RCC 7860 (cell line): ENCODE measurements at regions not wholly inside any gene's neighbourhood (a gene's known extent, or its start where the extent isn't known, plus 50 kb on each side); places are given as distances from the start of the nearest gene placed in this dataset.
"Not testable (repeated sequence)": the region's sequence is repeated elsewhere in the genome, so short reads cannot be mapped to it uniquely, and the experiment has no call there.

Experiments used
- DNase-seq: peaks from one replicate; pipeline ENCODE4 v3.0.0-alpha.2; 2015; ENCODE audit warnings: low spot score
- FAIRE-seq: peaks from 2 replicates; lab custom pipeline; 2012; peaks lifted over from hg19 to GRCh38; lab: Jason Lieb, UNC

DNA sequence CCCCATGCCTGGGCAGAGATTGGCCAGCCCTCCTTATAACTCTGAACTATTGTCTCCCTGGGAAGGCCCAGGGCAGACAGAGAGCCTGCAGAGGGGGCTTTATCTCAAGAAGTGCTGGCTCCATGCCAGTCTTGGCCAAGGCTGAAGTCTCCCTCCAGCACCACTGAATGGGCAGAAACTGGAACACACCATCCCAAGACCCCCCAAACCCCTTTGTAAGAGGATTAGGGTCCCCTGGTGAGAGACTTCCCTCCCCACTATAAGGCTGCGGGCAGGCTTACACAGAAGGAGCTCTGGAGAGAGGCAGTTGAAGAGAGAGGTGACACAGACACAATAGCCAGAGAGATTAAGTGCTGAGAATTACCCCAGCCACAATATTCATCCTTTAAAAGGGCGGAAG lies 97.2 kb downstream of the NAV1 start:
- FAIRE-seq = no peak
- DNase-seq = no peak

DNA sequence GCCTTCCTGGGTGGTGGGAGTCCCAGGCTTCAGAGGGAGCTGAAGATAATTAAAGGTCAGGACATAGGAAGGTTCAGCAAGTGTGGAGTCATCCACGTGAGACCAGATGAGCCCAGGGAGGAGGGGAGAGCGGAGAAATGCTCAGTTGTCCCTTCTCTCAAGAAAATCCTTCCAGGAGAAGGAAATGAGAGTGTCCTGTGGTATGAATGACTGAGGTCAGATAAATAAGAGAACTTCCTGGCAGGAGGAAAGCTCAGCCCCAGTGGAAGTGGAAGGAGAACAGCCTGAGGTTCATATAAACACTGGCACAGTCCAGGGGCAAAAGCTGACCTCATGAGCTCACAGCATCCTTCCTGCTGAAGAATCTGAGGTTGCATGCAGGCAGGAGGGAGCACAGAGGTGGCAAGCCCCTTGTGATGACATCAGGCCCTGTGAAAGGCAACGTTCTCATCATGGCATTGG lies 97.6 kb downstream of the NAV1 start:
- FAIRE-seq = no peak
- peak; percentile 35 for DNase-seq

DNA sequence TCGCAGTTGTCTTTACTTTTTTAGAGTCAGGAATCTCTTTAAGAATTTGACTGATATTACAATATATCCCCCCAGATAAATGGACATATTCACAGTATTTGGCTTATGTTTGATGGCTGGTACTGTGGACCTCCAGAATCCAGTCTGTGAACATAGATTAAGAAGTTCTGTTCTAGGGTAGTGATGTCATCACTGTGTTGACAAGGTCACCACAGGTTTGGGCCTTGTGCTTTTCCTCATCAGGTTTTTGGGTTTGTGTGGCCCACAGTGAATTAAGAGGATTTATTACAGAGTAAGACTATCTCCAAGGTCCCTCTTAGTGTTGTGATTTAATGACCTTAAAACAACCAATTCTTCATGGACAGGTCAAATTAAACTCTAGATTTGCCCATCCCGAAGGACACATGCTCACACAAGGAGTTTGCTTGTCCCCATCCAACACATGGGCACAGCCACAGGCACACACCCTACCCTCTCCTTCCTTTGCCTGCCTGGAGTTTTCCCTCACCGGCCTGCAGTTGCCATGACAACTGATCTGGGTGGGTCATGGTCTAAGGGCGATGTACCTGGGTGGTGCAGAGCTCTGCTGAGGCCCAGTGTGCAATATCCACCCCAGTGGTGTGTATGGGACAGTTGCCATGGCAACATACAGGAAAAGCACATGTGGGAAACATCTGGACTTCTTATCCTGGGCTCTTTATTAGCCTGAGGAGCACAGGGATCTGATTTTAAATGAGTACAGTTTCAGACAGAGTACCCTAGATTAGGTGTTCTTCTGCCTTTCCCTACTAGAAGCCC lies 98.6 kb downstream of the NAV1 start:
- no peak for FAIRE-seq

DNA sequence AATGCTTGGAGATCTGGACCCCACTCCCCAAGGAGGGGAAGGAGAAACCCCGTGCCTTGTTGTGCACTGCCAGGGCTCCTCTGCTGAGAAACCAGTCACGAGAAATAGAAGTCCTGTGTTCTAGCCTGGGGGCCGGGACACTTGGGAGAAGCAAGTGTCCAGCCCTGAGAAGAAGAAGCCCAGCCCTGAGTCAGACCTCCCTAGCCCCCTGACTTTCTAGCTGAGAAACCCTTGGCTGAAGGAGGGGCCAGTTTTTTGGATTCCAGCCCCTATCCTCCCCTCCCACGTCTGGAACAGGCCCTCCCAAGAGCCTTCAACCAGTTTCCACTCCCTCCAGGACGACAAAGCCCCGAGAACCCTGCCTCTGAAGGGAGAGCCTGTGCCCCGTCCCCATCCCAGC lies 100.5 kb downstream of the NAV1 start:
- FAIRE-seq = no peak

More for the DNA sequence above, 98.6 kb downstream of the NAV1 start:
- no peak for DNase-seq

DNA sequence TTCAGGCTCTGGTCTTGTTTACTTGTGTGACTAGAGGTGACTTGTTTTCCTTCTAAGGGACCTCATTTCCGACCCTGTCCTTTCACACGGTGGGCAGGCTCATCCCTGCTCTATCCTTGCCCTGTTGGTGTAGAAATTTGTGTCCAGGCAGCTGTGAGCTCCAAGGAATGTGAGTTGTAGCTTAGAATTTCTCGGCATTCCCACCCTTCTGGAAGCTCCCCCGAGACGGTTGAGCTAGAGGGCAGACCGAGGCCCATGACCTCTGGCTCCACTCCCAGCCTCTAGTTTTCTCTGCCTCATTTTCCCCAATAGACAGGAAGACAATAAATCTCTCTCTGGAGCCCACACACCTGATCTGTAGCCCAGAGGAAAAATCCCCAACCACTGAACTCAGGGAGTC lies 100.9 kb downstream of the NAV1 start:
- FAIRE-seq (no peak), DNase-seq (no peak)

More for the DNA sequence above, 100.5 kb downstream of the NAV1 start:
- no peak for DNase-seq

DNA sequence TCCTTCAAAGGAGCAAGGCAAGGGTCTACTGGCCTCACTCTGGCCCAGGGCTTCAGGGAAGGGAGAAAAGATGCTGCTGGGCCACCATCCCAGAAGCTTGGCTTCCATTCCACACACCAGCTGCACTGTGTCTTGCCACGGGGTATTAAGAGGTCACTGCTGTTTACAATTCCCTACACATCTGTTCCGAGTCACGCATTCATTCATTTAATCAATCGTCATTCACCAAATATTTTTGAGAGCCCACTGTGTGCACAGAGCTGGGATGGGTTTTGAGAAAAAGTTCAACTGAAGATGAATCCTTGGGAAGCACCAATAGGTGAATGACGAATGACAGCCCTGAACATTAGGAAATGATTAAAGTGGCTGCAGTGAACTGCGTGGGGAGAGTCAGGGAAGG lies 101.7 kb downstream of the NAV1 start:
- no peak for DNase-seq
- no peak for FAIRE-seq

DNA sequence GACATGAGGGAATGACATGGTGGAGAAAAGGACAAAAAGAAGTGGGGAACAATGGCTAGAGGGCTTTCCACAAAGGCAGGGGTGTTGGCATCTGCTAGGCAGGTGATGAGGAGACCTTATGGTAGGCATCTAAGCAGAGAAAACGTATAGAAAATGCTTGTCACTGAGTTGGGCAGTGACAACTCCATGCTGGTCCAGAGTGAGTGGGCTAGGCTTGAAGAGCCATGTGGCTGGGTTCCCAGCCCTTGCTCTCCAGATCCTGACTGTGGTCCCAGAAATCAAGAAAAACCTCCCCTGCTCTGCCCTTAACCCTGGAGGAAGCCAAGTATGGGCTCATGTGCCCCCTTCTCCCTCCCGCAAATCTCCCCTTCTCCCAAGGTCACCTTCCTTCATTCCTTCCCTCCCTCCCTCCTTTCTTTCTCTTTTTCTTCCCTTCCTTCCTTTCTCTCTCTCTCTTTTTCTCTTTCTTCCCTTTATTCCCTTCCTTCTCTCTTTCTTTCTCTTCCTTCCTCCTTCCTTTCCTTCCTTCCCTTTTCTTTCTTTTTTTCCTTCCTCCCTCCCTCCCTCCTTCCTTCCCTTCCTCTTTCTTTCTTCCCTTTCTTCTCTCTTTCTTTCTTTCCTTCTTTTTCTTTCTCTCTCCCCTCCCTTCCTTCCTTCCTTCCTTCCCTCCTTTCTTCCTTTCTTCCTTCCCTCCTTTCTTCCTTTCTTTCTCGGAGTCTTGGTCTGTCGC lies 102.8 kb downstream of the NAV1 start:
- FAIRE-seq = no peak

DNA sequence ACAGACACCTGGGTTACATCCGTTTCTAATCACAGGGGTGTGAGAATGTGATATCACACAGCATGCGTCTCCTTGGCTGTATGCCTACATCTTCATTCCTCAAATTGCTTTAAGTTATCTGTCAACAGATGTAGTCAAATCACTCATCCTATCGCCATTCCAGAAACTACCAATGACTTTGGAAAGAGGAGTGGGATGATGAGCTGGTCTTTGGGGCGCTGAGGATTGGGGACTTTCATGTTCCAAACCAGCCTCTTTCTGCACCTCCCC lies 104.8 kb downstream of the NAV1 start:
- no peak for FAIRE-seq

More for the DNA sequence above, 102.8 kb downstream of the NAV1 start:
- DNase-seq = no peak

DNA sequence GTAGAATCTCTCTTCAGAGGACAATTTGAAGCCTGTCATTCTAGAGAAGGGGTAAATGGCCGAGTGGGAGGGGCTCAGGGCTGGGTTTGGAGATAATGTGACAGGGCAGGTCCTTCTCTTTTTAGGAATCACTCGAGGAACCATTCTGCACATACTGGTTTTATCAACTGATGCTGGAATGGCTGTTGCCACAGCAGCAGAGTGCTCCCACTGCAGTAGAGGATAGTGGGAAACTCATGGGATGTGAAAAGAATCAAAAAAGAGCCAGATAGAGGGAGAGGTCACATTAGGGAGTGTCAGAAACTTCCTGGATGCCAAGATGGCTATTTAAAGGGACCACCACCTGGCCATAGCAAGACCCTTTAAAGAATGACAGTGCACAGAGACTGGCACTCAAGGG lies 105.3 kb downstream of the NAV1 start:
- DNase-seq = no peak
- FAIRE-seq = no peak

More for the DNA sequence above, 104.8 kb downstream of the NAV1 start:
- DNase-seq = no peak

DNA sequence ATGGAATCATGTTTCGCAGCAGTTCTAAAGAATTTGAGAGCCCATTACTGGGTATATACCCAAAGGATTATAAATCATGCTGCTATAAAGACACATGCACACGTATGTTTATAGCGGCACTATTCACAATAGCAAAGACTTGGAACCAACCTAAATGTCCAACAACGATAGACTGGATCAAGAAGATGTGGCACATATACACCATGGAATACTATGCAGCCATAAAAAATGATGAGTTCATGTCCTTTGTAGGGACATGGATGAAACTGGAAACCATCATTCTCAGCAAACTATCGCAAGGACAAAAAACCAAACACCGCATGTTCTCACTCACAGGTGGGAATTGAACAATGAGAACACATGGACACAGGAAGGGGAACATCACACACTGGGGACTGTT lies 106.1 kb downstream of the NAV1 start:
- FAIRE-seq, DNase-seq: not testable (repeated sequence)

DNA sequence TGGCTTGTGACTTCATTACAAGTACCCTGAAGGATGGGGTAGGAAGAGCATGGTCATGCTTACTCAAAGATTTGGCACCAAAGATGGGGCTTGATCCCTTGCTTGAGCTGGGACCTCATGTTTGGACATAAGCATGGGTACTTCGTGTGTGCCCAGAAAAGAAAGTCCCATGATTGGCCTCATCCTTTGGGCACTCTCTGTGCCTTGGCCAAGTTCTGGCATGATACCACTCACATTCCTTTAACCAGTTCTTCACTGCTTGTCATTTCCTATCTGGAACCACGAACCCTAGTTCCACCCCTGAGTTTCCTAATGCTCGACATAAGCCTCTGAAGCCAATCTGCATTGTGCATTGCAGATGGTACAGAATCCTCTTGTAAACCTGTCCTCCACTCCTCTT lies 107.0 kb downstream of the NAV1 start:
- FAIRE-seq = no peak
- DNase-seq = no peak

DNA sequence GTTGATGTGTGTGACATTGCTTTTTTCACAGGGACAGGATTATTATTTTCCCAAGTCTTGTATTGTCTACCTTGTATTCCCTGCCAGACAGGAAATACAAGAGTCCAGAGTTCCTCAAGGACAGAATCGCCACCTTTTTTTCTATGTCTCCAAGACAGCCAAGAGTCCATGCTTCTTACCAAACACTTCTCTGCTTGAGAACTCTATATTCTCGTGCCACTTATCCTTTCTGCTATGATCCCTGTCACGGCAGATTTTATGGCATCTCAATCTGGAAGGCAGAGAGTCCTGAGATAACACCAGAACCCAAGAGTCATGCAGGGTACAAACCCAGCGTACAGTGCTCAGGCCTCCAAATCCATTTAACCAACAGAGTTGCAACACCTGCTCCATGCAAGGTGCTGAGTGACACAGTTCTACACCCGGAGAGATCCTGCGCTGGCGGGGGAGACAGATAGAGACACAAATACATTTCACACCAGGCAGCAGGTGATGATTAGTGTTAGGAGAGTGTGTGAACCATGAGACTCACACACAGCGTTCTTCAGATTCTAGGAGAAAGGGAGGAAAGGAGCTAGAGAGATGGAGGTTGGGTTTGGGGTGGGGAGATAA lies 107.6 kb downstream of the NAV1 start:
- DNase-seq (no peak), FAIRE-seq (no peak)

DNA sequence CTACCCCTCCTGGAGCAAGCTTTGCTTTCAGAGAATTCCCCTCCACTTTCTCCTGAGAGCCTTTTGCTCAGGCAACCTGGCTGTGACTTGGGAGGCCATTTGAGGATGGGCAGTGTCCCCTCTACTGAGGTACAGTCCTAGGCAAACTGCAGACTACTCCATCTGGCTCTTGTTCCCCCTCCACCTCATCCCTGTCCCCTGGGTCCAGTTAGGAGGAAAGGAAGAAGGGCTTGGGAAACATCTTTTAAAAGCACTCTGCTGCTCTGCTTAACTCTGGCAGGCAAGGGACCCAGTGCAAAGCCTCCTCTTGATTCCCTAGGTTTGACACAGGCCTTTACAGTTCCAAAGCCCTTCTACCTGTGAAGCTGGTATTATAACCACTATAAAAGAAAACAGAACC lies 108.2 kb downstream of the NAV1 start:
- FAIRE-seq = no peak
- no peak for DNase-seq

DNA sequence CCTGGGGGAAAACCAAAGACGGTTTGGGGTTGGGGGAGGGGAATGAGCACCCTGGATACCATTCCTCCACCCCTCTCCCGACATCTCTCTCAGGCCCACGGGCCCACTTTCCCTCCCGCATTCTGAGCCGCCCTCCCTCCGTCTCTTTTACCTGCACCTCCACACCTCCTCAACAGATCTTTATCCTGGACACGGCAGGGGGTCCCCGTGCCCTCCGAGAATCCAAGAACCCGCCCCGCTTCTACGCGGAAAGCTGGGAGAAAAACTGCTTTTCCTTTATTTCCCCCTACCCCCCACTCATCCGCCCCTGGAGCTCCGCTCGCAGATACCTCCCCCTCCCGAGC lies 108.8 kb downstream of the NAV1 start:
- FAIRE-seq = no peak
- no peak for DNase-seq

DNA sequence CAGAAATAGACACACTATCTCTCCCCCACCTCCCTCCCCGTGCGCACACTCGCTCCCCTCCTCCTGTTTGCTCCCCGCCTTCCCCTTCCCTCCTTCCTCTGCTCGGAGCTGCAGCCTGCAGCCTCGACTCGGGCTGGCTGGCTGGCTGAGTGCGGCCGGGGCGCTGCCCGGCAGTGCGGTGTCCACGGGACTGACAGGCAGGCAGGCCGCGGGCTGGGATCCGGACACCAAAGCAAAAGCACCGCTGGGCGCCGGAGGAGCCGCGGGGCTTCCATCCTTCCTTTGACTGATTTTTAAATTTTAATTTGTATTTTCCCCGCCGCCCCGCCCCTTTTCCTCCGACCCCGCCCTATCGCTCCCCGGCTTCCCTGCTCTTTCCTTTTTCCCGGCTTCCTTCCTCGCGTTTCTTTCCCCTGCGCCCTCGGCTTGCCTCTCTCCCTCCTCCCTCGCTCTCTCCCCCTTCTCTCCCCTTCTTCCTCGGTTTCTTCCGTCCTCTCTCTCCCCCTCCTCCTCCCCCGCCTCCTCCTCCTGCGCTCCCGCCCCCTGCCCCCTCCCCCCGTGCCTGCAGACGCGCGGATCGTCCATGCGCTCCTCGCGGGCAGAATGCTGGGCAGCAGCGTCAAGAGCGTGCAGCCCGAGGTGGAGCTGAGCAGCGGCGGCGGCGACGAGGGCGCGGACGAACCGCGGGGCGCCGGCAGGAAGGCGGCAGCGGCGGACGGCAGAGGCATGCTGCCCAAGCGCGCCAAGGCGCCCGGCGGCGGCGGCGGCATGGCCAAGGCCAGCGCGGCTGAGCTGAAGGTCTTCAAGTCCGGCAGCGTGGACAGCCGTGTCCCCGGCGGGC lies 109.4 kb downstream of the NAV1 start:
- DNase-seq (no peak), FAIRE-seq (no peak)

DNA sequence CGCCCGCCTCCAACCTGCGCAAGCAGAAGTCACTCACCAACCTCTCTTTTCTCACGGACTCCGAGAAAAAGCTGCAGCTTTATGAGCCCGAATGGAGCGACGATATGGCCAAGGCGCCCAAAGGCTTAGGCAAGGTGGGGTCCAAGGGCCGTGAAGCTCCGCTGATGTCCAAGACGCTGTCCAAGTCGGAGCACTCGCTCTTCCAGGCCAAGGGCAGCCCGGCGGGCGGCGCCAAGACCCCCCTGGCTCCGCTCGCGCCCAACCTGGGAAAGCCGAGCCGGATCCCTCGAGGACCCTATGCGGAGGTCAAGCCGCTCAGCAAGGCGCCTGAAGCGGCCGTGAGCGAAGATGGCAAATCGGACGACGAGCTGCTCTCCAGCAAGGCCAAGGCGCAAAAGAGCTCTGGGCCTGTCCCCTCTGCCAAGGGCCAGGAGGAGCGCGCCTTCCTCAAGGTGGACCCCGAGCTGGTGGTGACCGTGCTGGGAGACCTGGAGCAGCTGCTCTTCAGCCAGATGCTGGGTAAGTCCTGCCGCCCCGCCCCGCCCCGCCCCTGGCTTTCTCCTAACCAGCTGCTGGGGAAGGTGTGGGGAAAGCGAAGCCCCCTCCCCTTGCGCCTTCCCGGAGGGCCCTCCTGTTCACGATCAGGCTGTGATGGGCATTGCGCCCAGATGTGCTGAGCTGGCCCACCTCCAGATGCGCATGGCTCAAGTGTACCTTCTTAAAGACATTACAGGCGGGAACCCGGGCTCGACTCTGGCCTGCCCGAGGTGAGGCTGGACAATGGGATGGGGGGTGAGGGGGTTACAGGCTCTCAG lies 110.2 kb downstream of the NAV1 start:
- no peak for FAIRE-seq
- DNase-seq = no peak

DNA sequence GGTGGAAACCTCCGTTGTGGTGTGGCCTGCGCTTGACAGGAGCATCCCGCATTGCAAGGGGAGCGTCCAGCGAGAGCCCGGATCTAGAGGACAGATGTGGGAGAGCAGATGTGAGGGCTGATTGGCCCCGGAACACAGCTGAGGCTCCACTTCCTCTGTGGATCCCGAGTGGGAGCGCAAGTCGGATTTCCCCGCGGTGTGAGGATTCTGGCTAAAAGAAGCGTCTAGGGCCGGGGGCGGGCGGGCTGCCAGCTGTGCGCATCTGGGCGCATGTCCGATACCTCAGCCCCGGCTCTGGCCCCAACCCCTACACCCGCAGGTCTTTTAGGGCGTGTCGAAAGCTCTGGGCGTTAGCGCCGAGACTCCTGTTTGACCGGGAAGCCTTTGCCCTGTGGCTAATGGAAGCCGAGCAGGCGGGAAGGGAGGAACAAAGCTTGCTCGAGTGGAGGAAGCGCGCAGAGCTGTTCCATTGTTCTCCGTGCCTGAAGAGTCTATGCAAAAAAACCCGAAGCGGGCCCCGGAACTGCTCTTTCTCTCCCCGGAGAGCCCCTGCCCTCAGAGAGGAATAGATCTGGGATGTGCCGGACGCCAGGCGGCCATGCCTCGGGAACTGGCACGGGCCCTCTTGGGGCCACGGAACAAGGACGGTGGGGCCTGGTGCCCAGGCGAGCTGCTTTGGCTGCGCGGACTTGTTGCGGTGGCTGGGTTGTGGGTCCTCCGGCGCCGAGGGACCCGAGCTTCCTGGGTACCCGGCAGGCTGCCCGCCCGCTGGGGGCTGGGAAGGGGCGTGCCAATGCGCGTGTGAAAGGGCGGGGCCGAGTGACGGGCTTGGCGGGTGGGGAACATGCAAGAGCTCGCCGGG lies 111.1 kb downstream of the NAV1 start:
- no peak for DNase-seq
- FAIRE-seq = no peak

DNA sequence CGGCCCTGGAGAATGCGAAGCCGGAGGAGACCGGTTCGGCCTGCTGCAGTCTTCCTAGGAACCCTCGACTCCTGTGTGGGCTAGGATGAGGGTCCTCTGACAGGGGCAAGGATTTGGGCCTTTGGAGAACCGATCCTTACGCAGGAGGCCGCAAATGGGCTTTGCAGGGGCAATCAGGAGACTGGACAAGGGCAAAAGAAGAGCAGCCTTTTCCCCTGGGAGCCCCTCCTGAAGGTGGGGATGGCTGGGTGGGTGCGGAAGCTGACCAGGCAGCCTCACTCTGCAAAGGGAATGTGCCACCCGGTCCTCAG lies 111.7 kb downstream of the NAV1 start:
- no peak for FAIRE-seq
- DNase-seq = no peak

DNA sequence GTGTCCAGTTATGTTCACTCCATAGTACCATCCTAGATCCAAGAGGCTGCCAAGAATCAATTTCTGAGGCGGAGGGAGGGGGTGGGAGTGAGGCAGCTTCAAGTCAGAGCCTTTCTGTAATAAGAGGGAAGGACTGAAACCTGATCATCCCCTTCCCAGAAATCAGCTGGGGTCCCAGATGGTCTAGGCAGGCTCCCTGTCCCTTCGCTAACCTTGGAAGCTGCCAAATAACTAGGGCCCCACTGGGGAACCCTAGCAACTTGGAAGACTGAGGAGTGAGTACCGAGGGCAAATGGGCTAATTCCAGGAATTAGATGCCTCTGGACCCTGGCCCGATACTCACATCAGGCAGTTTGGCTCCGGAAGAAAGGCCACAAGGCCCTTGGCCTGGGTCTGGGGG lies 113.3 kb downstream of the NAV1 start:
- FAIRE-seq (no peak), DNase-seq (no peak)

DNA sequence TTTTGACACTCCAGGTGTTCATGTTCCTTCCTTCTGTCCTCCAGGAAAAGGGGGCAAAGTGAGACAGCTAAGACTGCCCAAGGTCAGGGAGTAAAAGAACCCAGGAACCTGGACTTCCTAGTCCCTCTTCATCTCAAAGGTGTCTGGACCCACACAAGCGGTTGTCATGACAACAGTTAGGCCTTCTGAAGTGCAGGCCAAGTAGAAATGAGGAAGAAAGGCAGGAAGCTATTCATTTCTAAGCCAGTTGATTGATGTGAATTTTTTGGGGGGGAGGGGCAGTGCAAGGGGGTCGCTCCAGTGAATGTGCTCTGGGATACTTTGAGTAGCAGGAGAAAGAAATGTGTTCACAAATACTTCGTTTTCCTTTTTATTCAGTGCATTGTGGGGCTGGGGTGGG lies 114.3 kb downstream of the NAV1 start:
- FAIRE-seq = no peak

More for the DNA sequence above, 114.3 kb downstream of the NAV1 start:
- no peak for DNase-seq
